ENCODE measurements at regions not wholly inside any gene's neighbourhood (a gene's known extent, or its start where the extent isn't known, plus 50 kb on each side); places are given as distances from the start of the nearest gene placed in this dataset.

- H3K27ac ChIP-seq (ENCODE audit: insufficient read depth in 1 of 2, low read depth in 1 of 2, low read length in 2 of 2, poor library complexity in 1 of 2, severe bottlenecking in 2 of 2): no peak overlapping the region
- WGBS (ENCODE audit: insufficient coverage): no CpG with 5 or more reads among the region's 2 CpGs
Observed at GRCh38 chr11:23765682-23766252, 731.1 kb upstream of the LUZP2 start.

GRCh38 chr11:23767576-23767975 is 729.3 kb upstream of the LUZP2 start:
- ChIA-PET POLR2A (no interaction called here), CTCF (no interaction called here)
- Histone ChIP-seq H3K27ac (ENCODE audit: insufficient read depth in 1 of 2, low read depth in 1 of 2, low read length in 2 of 2, poor library complexity in 1 of 2, severe bottlenecking in 2 of 2) (no peak overlapping the region), H3K9me3 (ENCODE audit: control extremely low read depth in 1 of 5, control insufficient read depth in 4 of 5, insufficient read depth in 2 of 5, low read depth in 1 of 5, low read length in 4 of 5) (peaks cover 0 to 5% (median 0%) of the 10 kb centered on the region in 5 experiments), H3K36me3 (ENCODE audit: control insufficient read depth in 4 of 4, insufficient read depth in 4 of 4, low read length in 3 of 4) (no peaks in the 10 kb centered on the region), H3K4me3 (ENCODE audit: control insufficient read depth in 1 of 7, extremely low read depth in 1 of 7, insufficient read depth in 4 of 7, low read depth in 2 of 7, low read length in 6 of 7) (no peak overlapping the region), H3K4me1 (ENCODE audit: control extremely low read depth in 1 of 4, control insufficient read depth in 4 of 4, insufficient read depth in 4 of 4, low read length in 3 of 4) (no peaks in the 10 kb centered on the region), H3K27me3 (replicated peaks in 2 of 5; ENCODE audit: control insufficient read depth in 4 of 5, insufficient read depth in 5 of 5, low read length in 4 of 5) (no peaks in the 10 kb centered on the region)
- no CpG with 5 or more reads among the region's 1 CpG for WGBS (ENCODE audit: insufficient coverage)
- no peak for DNase-seq

More at GRCh38 chr11:23765682-23766252, 731.1 kb upstream of the LUZP2 start:
- ChIA-PET CTCF (no interaction called here), POLR2A (no interaction called here)
- H3K4me1 ChIP-seq (ENCODE audit: control extremely low read depth in 1 of 4, control insufficient read depth in 4 of 4, insufficient read depth in 4 of 4, low read length in 3 of 4): no peaks in the 10 kb centered on the region
- DNase-seq: no peak
- no peaks in the 10 kb centered on the region for H3K27me3 ChIP-seq (replicated peaks in 2 of 5; ENCODE audit: control insufficient read depth in 4 of 5, insufficient read depth in 5 of 5, low read length in 4 of 5)
- H3K9me3 ChIP-seq (ENCODE audit: control extremely low read depth in 1 of 5, control insufficient read depth in 4 of 5, insufficient read depth in 2 of 5, low read depth in 1 of 5, low read length in 4 of 5): peaks cover 0 to 5% (median 0%) of the 10 kb centered on the region in 5 experiments
- H3K36me3 ChIP-seq (ENCODE audit: control insufficient read depth in 4 of 4, insufficient read depth in 4 of 4, low read length in 3 of 4): no peaks in the 10 kb centered on the region
- no peak overlapping the region for H3K4me3 ChIP-seq (ENCODE audit: control insufficient read depth in 1 of 7, extremely low read depth in 1 of 7, insufficient read depth in 4 of 7, low read depth in 2 of 7, low read length in 6 of 7)

- Histone ChIP-seq H3K4me1 (ENCODE audit: control extremely low read depth in 1 of 4, control insufficient read depth in 4 of 4, insufficient read depth in 4 of 4, low read length in 3 of 4) (no peaks in the 10 kb centered on the region), H3K9me3 (ENCODE audit: control extremely low read depth in 1 of 5, control insufficient read depth in 4 of 5, insufficient read depth in 2 of 5, low read depth in 1 of 5, low read length in 4 of 5) (peaks cover 0 to 5% (median 0%) of the 10 kb centered on the region in 5 experiments), H3K27ac (ENCODE audit: insufficient read depth in 1 of 2, low read depth in 1 of 2, low read length in 2 of 2, poor library complexity in 1 of 2, severe bottlenecking in 2 of 2) (no peak overlapping the region), H3K36me3 (ENCODE audit: control insufficient read depth in 4 of 4, insufficient read depth in 4 of 4, low read length in 3 of 4) (no peaks in the 10 kb centered on the region), H3K27me3 (replicated peaks in 2 of 5; ENCODE audit: control insufficient read depth in 4 of 5, insufficient read depth in 5 of 5, low read length in 4 of 5) (no peaks in the 10 kb centered on the region), H3K4me3 (ENCODE audit: control insufficient read depth in 1 of 7, extremely low read depth in 1 of 7, insufficient read depth in 4 of 7, low read depth in 2 of 7, low read length in 6 of 7) (no peak overlapping the region)
- ChIA-PET CTCF (no interaction called here), POLR2A (no interaction called here)
- DNase-seq: no peak
- 100% methylated on average over 1 of the region's 1 CpG for whole genome bisulfite sequencing (ENCODE audit: insufficient coverage)
Observed at GRCh38 chr11:23769214-23769613, 727.6 kb upstream of the LUZP2 start.

- Histone ChIP-seq H3K27me3 (replicated peaks in 2 of 5; ENCODE audit: control insufficient read depth in 4 of 5, insufficient read depth in 5 of 5, low read length in 4 of 5) (no peaks in the 10 kb centered on the region), H3K4me1 (ENCODE audit: control extremely low read depth in 1 of 4, control insufficient read depth in 4 of 4, insufficient read depth in 4 of 4, low read length in 3 of 4) (no peaks in the 10 kb centered on the region), H3K4me3 (ENCODE audit: control insufficient read depth in 1 of 7, extremely low read depth in 1 of 7, insufficient read depth in 4 of 7, low read depth in 2 of 7, low read length in 6 of 7) (no peak overlapping the region), H3K9me3 (ENCODE audit: control extremely low read depth in 1 of 5, control insufficient read depth in 4 of 5, insufficient read depth in 2 of 5, low read depth in 1 of 5, low read length in 4 of 5) (peaks cover 0 to 5% (median 0%) of the 10 kb centered on the region in 5 experiments), H3K27ac (ENCODE audit: insufficient read depth in 1 of 2, low read depth in 1 of 2, low read length in 2 of 2, poor library complexity in 1 of 2, severe bottlenecking in 2 of 2) (no peak overlapping the region), H3K36me3 (ENCODE audit: control insufficient read depth in 4 of 4, insufficient read depth in 4 of 4, low read length in 3 of 4) (no peaks in the 10 kb centered on the region)
- no peak for DNase-seq
- WGBS (ENCODE audit: insufficient coverage): no CpG with 5 or more reads among the region's 1 CpG
- ChIA-PET POLR2A (no interaction called here), CTCF (no interaction called here)
Observed at GRCh38 chr11:23772081-23772480, 724.8 kb upstream of the LUZP2 start.

- DNase-seq: no peak
- POLR2A ChIA-PET: no interaction called here
- Histone ChIP-seq H3K36me3 (ENCODE audit: control insufficient read depth in 4 of 4, insufficient read depth in 4 of 4, low read length in 3 of 4) (no peaks in the 10 kb centered on the region), H3K27ac (ENCODE audit: insufficient read depth in 1 of 2, low read depth in 1 of 2, low read length in 2 of 2, poor library complexity in 1 of 2, severe bottlenecking in 2 of 2) (no peak overlapping the region), H3K9me3 (ENCODE audit: control extremely low read depth in 1 of 5, control insufficient read depth in 4 of 5, insufficient read depth in 2 of 5, low read depth in 1 of 5, low read length in 4 of 5) (no peaks in the 10 kb centered on the region), H3K4me1 (ENCODE audit: control extremely low read depth in 1 of 4, control insufficient read depth in 4 of 4, insufficient read depth in 4 of 4, low read length in 3 of 4) (no peaks in the 10 kb centered on the region), H3K4me3 (ENCODE audit: control insufficient read depth in 1 of 7, extremely low read depth in 1 of 7, insufficient read depth in 4 of 7, low read depth in 2 of 7, low read length in 6 of 7) (no peak overlapping the region), H3K27me3 (replicated peaks in 2 of 5; ENCODE audit: control insufficient read depth in 4 of 5, insufficient read depth in 5 of 5, low read length in 4 of 5) (no peaks in the 10 kb centered on the region)
- CTCF ChIA-PET: interaction anchor here (0.6 kb wide), 1 partner anchor 69 kb away, joined by 3 read pairs; no protein-coding TSS in a partner anchor
- WGBS (ENCODE audit: insufficient coverage): no CpG with 5 or more reads among the region's 1 CpG
Observed at GRCh38 chr11:23778971-23779370, 717.9 kb upstream of the LUZP2 start.

- no peak overlapping the region for H3K27ac ChIP-seq (ENCODE audit: insufficient read depth in 1 of 2, low read depth in 1 of 2, low read length in 2 of 2, poor library complexity in 1 of 2, severe bottlenecking in 2 of 2)
- no peak for DNase-seq
- ChIA-PET POLR2A (no interaction called here), CTCF (no interaction called here)
- H3K4me1 ChIP-seq (ENCODE audit: control extremely low read depth in 1 of 4, control insufficient read depth in 4 of 4, insufficient read depth in 4 of 4, low read length in 3 of 4): no peaks in the 10 kb centered on the region
- no peaks in the 10 kb centered on the region for H3K9me3 ChIP-seq (ENCODE audit: control extremely low read depth in 1 of 5, control insufficient read depth in 4 of 5, insufficient read depth in 2 of 5, low read depth in 1 of 5, low read length in 4 of 5)
- H3K27me3 ChIP-seq (replicated peaks in 2 of 5; ENCODE audit: control insufficient read depth in 4 of 5, insufficient read depth in 5 of 5, low read length in 4 of 5): no peaks in the 10 kb centered on the region
- H3K36me3 ChIP-seq (ENCODE audit: control insufficient read depth in 4 of 4, insufficient read depth in 4 of 4, low read length in 3 of 4): no peaks in the 10 kb centered on the region
- no peak overlapping the region for H3K4me3 ChIP-seq (ENCODE audit: control insufficient read depth in 1 of 7, extremely low read depth in 1 of 7, insufficient read depth in 4 of 7, low read depth in 2 of 7, low read length in 6 of 7)
Observed at GRCh38 chr11:23780231-23780630, 716.6 kb upstream of the LUZP2 start.

GRCh38 chr11:23781803-23782560 is 714.9 kb upstream of the LUZP2 start:
- Histone ChIP-seq H3K4me1 (ENCODE audit: control extremely low read depth in 1 of 4, control insufficient read depth in 4 of 4, insufficient read depth in 4 of 4, low read length in 3 of 4) (no peaks in the 10 kb centered on the region), H3K27me3 (replicated peaks in 2 of 5; ENCODE audit: control insufficient read depth in 4 of 5, insufficient read depth in 5 of 5, low read length in 4 of 5) (no peaks in the 10 kb centered on the region), H3K36me3 (ENCODE audit: control insufficient read depth in 4 of 4, insufficient read depth in 4 of 4, low read length in 3 of 4) (no peaks in the 10 kb centered on the region), H3K4me3 (ENCODE audit: control insufficient read depth in 1 of 7, extremely low read depth in 1 of 7, insufficient read depth in 4 of 7, low read depth in 2 of 7, low read length in 6 of 7) (no peak overlapping the region), H3K9me3 (ENCODE audit: control extremely low read depth in 1 of 5, control insufficient read depth in 4 of 5, insufficient read depth in 2 of 5, low read depth in 1 of 5, low read length in 4 of 5) (no peaks in the 10 kb centered on the region), H3K27ac (ENCODE audit: insufficient read depth in 1 of 2, low read depth in 1 of 2, low read length in 2 of 2, poor library complexity in 1 of 2, severe bottlenecking in 2 of 2) (no peak overlapping the region)
- DNase-seq: no peak
- POLR2A ChIA-PET: no interaction called here
- no CpG with 5 or more reads among the region's 4 CpGs for WGBS (ENCODE audit: insufficient coverage)
- CTCF ChIA-PET: no interaction called here
